ENCODE measurements at regions not wholly inside any gene's neighbourhood (a gene's known extent, or its start where the extent isn't known, plus 50 kb on each side); places are given as distances from the start of the nearest gene placed in this dataset.

DNA sequence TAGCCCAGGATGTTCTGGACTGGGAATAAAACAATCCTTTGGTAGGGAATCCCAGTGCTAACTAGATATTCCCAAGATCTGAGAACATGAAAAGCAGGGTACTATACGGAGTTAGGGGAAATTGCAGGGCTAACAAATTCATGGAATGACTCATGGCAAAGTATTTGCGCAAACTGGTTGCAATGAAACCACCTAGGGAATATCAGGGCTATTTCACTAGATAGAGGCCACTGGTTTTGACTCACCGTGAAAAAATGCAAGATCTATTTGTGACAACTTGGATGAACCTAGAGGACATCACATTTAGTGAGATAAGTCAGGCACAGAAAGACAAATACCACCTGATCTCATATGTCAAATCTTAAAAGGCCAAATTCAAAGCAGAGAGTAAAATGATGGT lies 233.3 kb downstream of the MBD2 start:
- Histone ChIP-seq H3K4me2 (ENCODE audit: low read depth, low read length) (no peak overlapping the region), H3K9ac (ENCODE audit: insufficient read depth, low read depth, low read length) (no peak overlapping the region), H4K20me1 (ENCODE audit: insufficient read depth, low read length) (no peaks in the 10 kb centered on the region), H3K79me2 (ENCODE audit: insufficient read depth, low read length) (no peaks in the 10 kb centered on the region), H3K9me3 (ENCODE audit: low read length) (no peaks in the 10 kb centered on the region), H3K27me3 (ENCODE audit: control insufficient read depth in 1 of 2, insufficient read depth in 2 of 2, low read length in 2 of 2) (no peaks in the 10 kb centered on the region), H3K36me3 (replicated peaks in 1 of 2; ENCODE audit: control insufficient read depth in 1 of 2, insufficient read depth in 2 of 2, low read length in 2 of 2) (no peaks in the 10 kb centered on the region), H2AFZ (ENCODE audit: low read length) (no peak overlapping the region), H3K4me3 (replicated peaks in 1 of 3; ENCODE audit: insufficient read depth in 1 of 3, low read depth in 2 of 3, low read length in 3 of 3) (no peak overlapping the region), H3K27ac (ENCODE audit: extremely low read length, insufficient read depth, low read length) (no peak overlapping the region), H3K4me1 (ENCODE audit: insufficient read depth, low read length) (no peaks in the 10 kb centered on the region)
- no peak for FAIRE-seq
- no peak for ATAC-seq
- BruUV-seq (replicated peaks), result no TSS peak
- CTCF ChIA-PET (ENCODE audit: low intra/inter-chr PET ratio, low total read pairs), result no interaction called here
- 0% methylated on average over 3 of the region's 3 CpGs for WGBS (ENCODE audit: low lambda C conversion rate)
- TF ChIP-seq ZIK1 (CRISPR knock-in tag; IDR thresholded peaks at IDR 0.05; ENCODE audit: borderline replicate concordance, low read depth) (no peak), ZNF274 (CRISPR knock-in tag; IDR thresholded peaks at IDR 0.05) (no peak), FOSL2 (CRISPR knock-in tag; IDR thresholded peaks at IDR 0.05) (peak; percentile 15; the same call in 1 of the 2 replicates)
- intact Hi-C loops (cut with micrococcal nuclease; ENCODE audit: unreplicated experiment) (no loop called here), in situ Hi-C loops (cut with HindIII; ENCODE audit: extremely low pct_ligation_motif_present, low pct_unique_long_range_greater_than_20kb) (no loop called here)
- peak; percentile 33 for DNase-seq (ENCODE audit: low spot score)
- POLR2A ChIA-PET, result no interaction called here

- no peaks in the 10 kb centered on the region for H3K36me3 ChIP-seq (replicated peaks in 1 of 2; ENCODE audit: control insufficient read depth in 1 of 2, insufficient read depth in 2 of 2, low read length in 2 of 2)
- TF ChIP-seq, protein P1, sequence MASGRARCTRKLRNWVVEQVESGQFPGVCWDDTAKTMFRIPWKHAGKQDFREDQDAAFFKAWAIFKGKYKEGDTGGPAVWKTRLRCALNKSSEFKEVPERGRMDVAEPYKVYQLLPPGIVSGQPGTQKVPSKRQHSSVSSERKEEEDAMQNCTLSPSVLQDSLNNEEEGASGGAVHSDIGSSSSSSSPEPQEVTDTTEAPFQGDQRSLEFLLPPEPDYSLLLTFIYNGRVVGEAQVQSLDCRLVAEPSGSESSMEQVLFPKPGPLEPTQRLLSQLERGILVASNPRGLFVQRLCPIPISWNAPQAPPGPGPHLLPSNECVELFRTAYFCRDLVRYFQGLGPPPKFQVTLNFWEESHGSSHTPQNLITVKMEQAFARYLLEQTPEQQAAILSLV (CRISPR knock-in tag; IDR thresholded peaks at IDR 0.05; ENCODE audit: borderline replicate concordance), result no peak
- TF ChIP-seq MAFK (conservative IDR thresholded peaks at IDR 0.05 in 1 of 2, IDR thresholded peaks at IDR 0.05 in 1 of 2; ENCODE audit: low read length in 2 of 2) (peak in 1 of 2 experiments; percentile 45; a peak in 2 of 4 replicates), SIN3B (IDR thresholded peaks at IDR 0.05; ENCODE audit: low read length) (no peak)
- CTCF ChIA-PET (ENCODE audit: low intra/inter-chr PET ratio, low total read pairs), result no interaction called here
- DNase-seq (ENCODE audit: low spot score) (no peak), FAIRE-seq (no peak), ATAC-seq (no peak)
- H3K9ac ChIP-seq (ENCODE audit: insufficient read depth, low read depth, low read length), result no peak overlapping the region
- POLR2A ChIA-PET, result no interaction called here
- H3K4me2 ChIP-seq (ENCODE audit: low read depth, low read length), result no peak overlapping the region
- no peaks in the 10 kb centered on the region for H3K27me3 ChIP-seq (ENCODE audit: control insufficient read depth in 1 of 2, insufficient read depth in 2 of 2, low read length in 2 of 2)
- no peak overlapping the region for H3K27ac ChIP-seq (ENCODE audit: extremely low read length, insufficient read depth, low read length)
- no TSS peak for BruUV-seq (replicated peaks)
- WGBS (ENCODE audit: low lambda C conversion rate), result 5% methylated on average over 1 of the region's 1 CpG
- H2AFZ ChIP-seq (ENCODE audit: low read length), result no peak overlapping the region
- no peaks in the 10 kb centered on the region for H3K79me2 ChIP-seq (ENCODE audit: insufficient read depth, low read length)
- H3K9me3 ChIP-seq (ENCODE audit: low read length), result no peaks in the 10 kb centered on the region
- no peaks in the 10 kb centered on the region for H4K20me1 ChIP-seq (ENCODE audit: insufficient read depth, low read length)
- intact Hi-C loops (cut with micrococcal nuclease; ENCODE audit: unreplicated experiment), result no loop called here
- no peaks in the 10 kb centered on the region for H3K4me1 ChIP-seq (ENCODE audit: insufficient read depth, low read length)
- no peak overlapping the region for H3K4me3 ChIP-seq (replicated peaks in 1 of 3; ENCODE audit: insufficient read depth in 1 of 3, low read depth in 2 of 3, low read length in 3 of 3)
- in situ Hi-C loops (cut with HindIII; ENCODE audit: extremely low pct_ligation_motif_present, low pct_unique_long_range_greater_than_20kb), result no loop called here
These were observed 234.0 kb downstream of the MBD2 start for GRCh38 chr18:53990485-53990884.

All from HepG2 (cell line).